Neural progenitor cell (in vitro differentiated cells): ENCODE measurements at regions not wholly inside any gene's neighbourhood (a gene's known extent, or its start where the extent isn't known, plus 50 kb on each side); places are given as distances from the start of the nearest gene placed in this dataset.

ENCODE experiments used
- EZH2 ChIP-seq: fragments of 200-600 bp; sonication (generic); IDR thresholded peaks from 2 replicates; pipeline ENCODE4 v1.6.1; 2017; ENCODE audit warnings: antibody characterized with exemption, mild to moderate bottlenecking, moderate library complexity
- EZH2phosphoT487 ChIP-seq: fragments of 200-600 bp; sonication (generic); IDR thresholded peaks from 2 replicates; pipeline ENCODE4 v1.6.1; 2017; ENCODE audit warnings: antibody characterized with exemption
- TF ChIP-seq, protein P1 (sequence below): fragments of 200-600 bp; sonication (generic); IDR thresholded peaks from 2 replicates; pipeline ENCODE4 v1.5.1; 2017; ENCODE audit warnings: antibody characterized with exemption, mild to moderate bottlenecking

DNA sequence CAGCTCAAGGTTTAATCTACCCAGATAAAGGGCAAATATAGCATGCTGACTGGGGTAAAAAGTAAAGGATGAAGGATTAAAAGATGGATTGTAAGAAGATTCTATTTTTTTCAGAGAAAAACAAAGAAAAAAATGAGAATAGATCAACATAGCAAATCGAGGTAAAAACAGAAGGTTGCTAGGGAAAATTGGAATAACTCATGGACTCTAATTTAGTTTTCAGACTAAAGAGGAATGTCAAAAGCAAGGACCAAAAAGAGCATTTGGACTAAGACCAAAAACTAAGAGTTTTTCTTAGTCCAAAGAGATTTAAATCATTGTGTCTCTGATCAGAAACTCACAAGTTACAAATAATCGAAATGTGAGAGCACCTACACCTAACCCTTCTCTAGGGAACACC lies 250.7 kb upstream of the PTPRD start:
- TF ChIP-seq, protein P1, sequence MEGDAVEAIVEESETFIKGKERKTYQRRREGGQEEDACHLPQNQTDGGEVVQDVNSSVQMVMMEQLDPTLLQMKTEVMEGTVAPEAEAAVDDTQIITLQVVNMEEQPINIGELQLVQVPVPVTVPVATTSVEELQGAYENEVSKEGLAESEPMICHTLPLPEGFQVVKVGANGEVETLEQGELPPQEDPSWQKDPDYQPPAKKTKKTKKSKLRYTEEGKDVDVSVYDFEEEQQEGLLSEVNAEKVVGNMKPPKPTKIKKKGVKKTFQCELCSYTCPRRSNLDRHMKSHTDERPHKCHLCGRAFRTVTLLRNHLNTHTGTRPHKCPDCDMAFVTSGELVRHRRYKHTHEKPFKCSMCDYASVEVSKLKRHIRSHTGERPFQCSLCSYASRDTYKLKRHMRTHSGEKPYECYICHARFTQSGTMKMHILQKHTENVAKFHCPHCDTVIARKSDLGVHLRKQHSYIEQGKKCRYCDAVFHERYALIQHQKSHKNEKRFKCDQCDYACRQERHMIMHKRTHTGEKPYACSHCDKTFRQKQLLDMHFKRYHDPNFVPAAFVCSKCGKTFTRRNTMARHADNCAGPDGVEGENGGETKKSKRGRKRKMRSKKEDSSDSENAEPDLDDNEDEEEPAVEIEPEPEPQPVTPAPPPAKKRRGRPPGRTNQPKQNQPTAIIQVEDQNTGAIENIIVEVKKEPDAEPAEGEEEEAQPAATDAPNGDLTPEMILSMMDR, result no peak
- TF ChIP-seq EZH2 (no peak), EZH2phosphoT487 (no peak)
